Nephron progenitor cell (in vitro differentiated cells): ENCODE measurements at regions not wholly inside any gene's neighbourhood (a gene's known extent, or its start where the extent isn't known, plus 50 kb on each side); places are given as distances from the start of the nearest gene placed in this dataset.

Source experiments
- DNase-seq: peaks from one replicate; pipeline ENCODE4 v3.0.0; 2021
- H3K27ac Mint-ChIP-seq: 2 replicates; pipeline ENCODE4 v1.8.0; 2021; ENCODE audit warnings: mild to moderate bottlenecking, moderate library complexity, mixed read lengths
- H3K27me3 Mint-ChIP-seq: 2 replicates; pipeline ENCODE4 v1.8.0; 2021; ENCODE audit warnings: mild to moderate bottlenecking, low read depth, mixed read lengths; ENCODE audit not compliant: poor library complexity
- H3K36me3 Mint-ChIP-seq: 2 replicates; pipeline ENCODE4 v1.8.0; 2021; ENCODE audit warnings: low read depth, mixed read lengths
- H3K4me1 Mint-ChIP-seq: 2 replicates; pipeline ENCODE4 v1.8.0; 2021; ENCODE audit warnings: mixed read lengths
- H3K4me3 Mint-ChIP-seq: 2 replicates; pipeline ENCODE4 v1.8.0; 2021; ENCODE audit warnings: mild to moderate bottlenecking, moderate library complexity, mixed read lengths
- H3K9me3 Mint-ChIP-seq: 2 replicates; pipeline ENCODE4 v1.8.0; 2021; ENCODE audit warnings: mild to moderate bottlenecking, moderate library complexity, mixed read lengths
- TF ChIP-seq, protein P1 (sequence below): fragments of 200-600 bp; sonication (generic); IDR thresholded peaks from 2 replicates; pipeline ENCODE4 v1.5.0; 2021; ENCODE audit warnings: antibody characterized with exemption

DNA sequence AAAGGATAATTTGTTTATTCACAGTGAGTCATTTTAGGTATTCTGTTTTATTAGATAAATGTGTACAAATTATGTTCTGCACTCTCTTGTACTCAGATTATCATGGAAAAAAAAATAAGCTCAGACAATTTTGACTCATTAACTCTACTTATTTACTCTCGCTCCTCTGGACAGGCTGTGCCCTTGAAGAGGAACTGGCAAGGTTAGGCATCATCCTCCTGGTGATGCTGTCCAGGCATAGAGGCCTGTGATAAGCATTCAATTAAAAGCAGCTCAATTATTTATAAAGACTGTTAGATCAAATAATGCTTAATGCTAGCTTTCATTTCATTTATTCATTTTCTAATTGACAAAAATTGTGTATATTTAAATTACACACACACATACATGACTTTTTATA, 518.5 kb downstream of the TENT5A start:
- H3K9me3 Mint-ChIP-seq: no peaks in the 10 kb centered on the region
- no peak for DNase-seq

GRCh38 chr6:81228912-81229555, 523.4 kb downstream of the TENT5A start:
- DNase-seq: no peak
- no peak overlapping the region for H3K27ac Mint-ChIP-seq
- H3K27me3 Mint-ChIP-seq: no peaks in the 10 kb centered on the region
- no peaks in the 10 kb centered on the region for H3K4me1 Mint-ChIP-seq
- H3K36me3 Mint-ChIP-seq: no peaks in the 10 kb centered on the region
- TF ChIP-seq, protein P1, sequence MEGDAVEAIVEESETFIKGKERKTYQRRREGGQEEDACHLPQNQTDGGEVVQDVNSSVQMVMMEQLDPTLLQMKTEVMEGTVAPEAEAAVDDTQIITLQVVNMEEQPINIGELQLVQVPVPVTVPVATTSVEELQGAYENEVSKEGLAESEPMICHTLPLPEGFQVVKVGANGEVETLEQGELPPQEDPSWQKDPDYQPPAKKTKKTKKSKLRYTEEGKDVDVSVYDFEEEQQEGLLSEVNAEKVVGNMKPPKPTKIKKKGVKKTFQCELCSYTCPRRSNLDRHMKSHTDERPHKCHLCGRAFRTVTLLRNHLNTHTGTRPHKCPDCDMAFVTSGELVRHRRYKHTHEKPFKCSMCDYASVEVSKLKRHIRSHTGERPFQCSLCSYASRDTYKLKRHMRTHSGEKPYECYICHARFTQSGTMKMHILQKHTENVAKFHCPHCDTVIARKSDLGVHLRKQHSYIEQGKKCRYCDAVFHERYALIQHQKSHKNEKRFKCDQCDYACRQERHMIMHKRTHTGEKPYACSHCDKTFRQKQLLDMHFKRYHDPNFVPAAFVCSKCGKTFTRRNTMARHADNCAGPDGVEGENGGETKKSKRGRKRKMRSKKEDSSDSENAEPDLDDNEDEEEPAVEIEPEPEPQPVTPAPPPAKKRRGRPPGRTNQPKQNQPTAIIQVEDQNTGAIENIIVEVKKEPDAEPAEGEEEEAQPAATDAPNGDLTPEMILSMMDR: no peak
- no peak overlapping the region for H3K4me3 Mint-ChIP-seq
- no peaks in the 10 kb centered on the region for H3K9me3 Mint-ChIP-seq

More for the DNA sequence above, 518.5 kb downstream of the TENT5A start:
- H3K4me3 Mint-ChIP-seq: no peak overlapping the region
- TF ChIP-seq, protein P1: no peak
- H3K4me1 Mint-ChIP-seq: no peaks in the 10 kb centered on the region
- peaks cover 3% of the 10 kb centered on the region for H3K27me3 Mint-ChIP-seq
- H3K27ac Mint-ChIP-seq: no peak overlapping the region
- no peaks in the 10 kb centered on the region for H3K36me3 Mint-ChIP-seq

DNA sequence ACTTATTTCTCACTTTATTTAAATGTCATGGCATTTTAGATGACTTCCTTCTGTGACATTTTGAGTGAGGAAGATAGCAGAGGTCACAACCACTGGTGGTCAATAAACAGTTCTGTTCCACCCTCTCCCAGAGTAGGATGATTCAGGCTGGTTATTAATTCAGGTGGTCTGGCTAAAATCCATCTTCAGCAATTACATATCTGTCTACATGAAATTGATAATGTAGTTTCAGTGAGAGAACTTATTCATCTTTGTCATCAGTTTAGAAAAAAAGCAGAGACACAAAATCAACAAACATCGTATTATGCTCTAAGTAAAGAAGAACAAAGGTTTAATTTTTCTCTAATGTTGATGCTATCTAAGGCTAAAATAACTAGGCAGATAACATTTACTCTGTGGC, 525.5 kb downstream of the TENT5A start:
- no peak overlapping the region for H3K27ac Mint-ChIP-seq
- no peak for DNase-seq
- no peaks in the 10 kb centered on the region for H3K9me3 Mint-ChIP-seq
- H3K27me3 Mint-ChIP-seq: no peaks in the 10 kb centered on the region
- H3K4me1 Mint-ChIP-seq: no peaks in the 10 kb centered on the region
- H3K4me3 Mint-ChIP-seq: no peak overlapping the region
- H3K36me3 Mint-ChIP-seq: no peaks in the 10 kb centered on the region
- TF ChIP-seq, protein P1: no peak

DNA sequence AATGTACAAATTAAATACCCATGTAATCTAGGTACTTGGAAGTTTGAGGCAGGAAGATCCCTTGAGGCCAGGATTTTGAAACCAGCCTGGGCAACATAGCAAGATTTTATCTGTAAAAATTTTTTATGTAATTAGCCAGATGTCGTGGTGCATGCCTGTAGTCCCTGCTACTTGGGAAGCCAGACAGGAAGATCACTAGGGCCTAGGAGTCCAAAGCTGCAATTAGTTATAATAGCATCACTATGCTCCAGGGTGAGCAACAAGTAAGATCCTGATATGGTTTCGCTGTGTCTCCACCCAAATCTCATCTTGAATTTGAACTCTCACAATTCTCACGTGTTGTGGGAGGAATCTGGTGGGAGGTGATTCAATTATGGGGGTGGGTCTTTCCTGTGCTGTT, 535.8 kb downstream of the TENT5A start:
- TF ChIP-seq, protein P1: no peak
- H3K4me1 Mint-ChIP-seq: no peaks in the 10 kb centered on the region
- no peaks in the 10 kb centered on the region for H3K36me3 Mint-ChIP-seq
- H3K9me3 Mint-ChIP-seq: no peaks in the 10 kb centered on the region
- no peaks in the 10 kb centered on the region for H3K27me3 Mint-ChIP-seq
- no peak overlapping the region for H3K27ac Mint-ChIP-seq
- H3K4me3 Mint-ChIP-seq: no peak overlapping the region
- DNase-seq: no peak

- no peaks in the 10 kb centered on the region for H3K9me3 Mint-ChIP-seq
- H3K27ac Mint-ChIP-seq: no peak overlapping the region
- no peaks in the 10 kb centered on the region for H3K36me3 Mint-ChIP-seq
- DNase-seq: no peak
- no peak overlapping the region for H3K4me3 Mint-ChIP-seq
- H3K27me3 Mint-ChIP-seq: no peaks in the 10 kb centered on the region
- no peaks in the 10 kb centered on the region for H3K4me1 Mint-ChIP-seq
- TF ChIP-seq, protein P1: no peak
Observed at GRCh38 chr6:81215092-81215432, 537.4 kb downstream of the TENT5A start.

DNA sequence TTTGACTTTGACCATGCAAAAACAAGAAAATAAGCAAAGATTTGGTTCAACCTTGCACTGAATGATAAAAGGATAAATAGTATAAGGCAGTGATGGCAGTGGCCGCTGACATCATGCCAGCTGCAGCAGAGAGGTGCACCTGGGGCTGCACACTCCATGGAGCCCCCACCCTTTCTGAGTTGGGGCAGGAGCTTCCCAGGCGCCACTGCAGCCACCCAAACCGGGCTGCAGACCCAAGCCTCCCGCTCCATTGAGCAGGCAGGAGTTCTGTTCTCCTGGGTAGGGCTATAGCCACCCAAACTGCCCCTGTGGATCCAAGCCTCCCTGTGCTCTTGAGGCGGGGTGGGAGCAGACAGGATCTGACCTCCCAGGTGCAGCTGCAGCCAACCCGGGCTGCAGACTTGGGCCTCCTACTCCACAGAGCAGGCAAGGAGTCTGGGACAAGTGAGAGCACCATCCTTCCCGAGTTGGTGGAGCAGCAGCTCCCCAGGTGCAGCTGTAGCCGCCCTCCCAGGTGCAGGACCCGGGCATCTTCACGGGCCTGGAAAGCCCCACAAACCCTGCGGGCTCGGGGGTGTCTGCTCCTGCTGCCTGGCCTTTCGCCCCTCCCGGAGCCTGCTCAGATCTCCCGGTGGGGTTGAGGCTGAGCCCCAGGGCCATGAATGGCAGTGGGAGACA, 537.9 kb downstream of the TENT5A start:
- no peaks in the 10 kb centered on the region for H3K36me3 Mint-ChIP-seq
- H3K4me1 Mint-ChIP-seq: no peaks in the 10 kb centered on the region
- no peaks in the 10 kb centered on the region for H3K9me3 Mint-ChIP-seq
- H3K27me3 Mint-ChIP-seq: no peaks in the 10 kb centered on the region
- TF ChIP-seq, protein P1: no peak
- H3K4me3 Mint-ChIP-seq: no peak overlapping the region
- DNase-seq: no peak
- no peak overlapping the region for H3K27ac Mint-ChIP-seq
